Retina (tissue), 1 donor: ENCODE measurements at regions not wholly inside any gene's neighbourhood (a gene's known extent, or its start where the extent isn't known, plus 50 kb on each side); places are given as distances from the start of the nearest gene placed in this dataset.

Experiments used
- DNase-seq: peaks from one replicate; pipeline ENCODE4 v3.0.0-alpha.2; 2016

DNA sequence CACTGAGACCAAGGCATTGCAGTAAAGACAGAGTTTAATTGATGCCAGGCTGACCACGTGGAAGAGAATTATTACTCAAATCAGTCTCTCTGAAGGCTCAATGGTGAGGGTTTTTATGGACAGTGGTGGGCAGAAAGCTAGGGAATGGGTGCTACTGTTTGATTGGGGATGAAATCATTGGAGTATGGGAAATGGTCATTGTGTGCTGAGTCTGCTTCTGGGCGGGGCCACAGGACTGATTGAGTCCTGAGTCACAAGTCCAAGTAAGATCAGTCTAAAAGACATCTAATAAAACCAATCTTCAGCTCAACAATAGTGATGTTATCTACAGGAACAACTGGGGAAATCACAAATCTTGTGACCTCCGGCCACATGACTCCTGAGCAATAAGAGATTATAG is 868.4 kb downstream of the SORCS3 start:
- DNase-seq: no peak

DNA sequence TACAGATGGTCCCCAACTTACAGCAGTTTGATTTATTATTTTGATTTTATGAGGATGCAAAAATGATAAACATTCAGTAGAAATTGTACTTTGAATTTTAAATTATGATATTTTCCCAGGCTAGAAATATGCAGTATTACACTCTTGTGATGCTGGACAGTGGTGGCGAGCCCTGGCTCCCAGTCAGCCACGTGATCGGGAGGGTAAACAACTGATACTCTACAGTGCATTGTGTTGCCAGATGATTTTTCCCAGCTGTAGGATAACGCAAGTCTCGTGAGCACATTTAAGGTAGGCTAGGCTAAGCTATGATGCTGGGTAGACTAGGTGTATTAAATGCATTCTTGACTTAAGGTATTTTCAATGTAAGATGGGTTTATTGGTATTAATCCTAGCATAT is 865.2 kb downstream of the SORCS3 start:
- DNase-seq: no peak

DNA sequence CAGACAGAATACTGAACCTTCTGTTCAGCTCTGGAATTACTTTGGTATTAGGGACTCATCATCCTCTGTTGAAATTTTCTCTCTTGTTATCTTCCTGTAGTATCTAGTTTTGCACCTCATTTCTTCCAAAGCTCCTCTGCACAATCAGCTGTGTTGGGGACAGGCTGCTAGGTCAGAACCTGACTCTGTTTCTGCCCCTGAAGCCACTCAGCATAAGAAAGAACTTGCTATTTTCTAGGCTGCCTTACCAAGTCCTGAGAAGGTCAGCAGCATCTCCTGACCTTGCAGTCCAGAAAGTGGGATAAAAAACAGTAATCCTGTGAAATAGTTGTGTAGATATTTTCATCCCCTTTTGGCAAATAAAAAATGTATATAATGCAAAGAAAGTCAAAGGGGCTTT is 862.6 kb downstream of the SORCS3 start:
- no peak for DNase-seq

DNA sequence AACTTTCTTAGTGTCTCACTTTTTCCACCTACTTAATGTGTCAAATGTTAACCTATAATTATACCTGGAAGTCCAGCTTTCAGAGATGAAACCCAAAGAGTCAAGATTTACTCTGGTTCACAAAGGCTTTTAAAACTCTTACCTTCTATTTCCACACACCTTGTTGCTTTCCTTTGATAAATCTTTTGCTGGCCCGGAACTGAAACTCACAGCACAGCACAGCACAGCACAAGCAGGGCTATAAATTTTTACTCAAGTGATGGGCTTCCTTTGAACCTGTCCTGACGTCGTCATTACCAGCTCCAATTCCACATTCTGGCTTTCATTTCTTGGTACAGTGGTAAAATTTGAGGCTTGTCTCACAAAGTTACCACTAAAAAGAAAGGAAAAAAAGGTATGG is 861.0 kb downstream of the SORCS3 start:
- DNase-seq: no peak

DNA sequence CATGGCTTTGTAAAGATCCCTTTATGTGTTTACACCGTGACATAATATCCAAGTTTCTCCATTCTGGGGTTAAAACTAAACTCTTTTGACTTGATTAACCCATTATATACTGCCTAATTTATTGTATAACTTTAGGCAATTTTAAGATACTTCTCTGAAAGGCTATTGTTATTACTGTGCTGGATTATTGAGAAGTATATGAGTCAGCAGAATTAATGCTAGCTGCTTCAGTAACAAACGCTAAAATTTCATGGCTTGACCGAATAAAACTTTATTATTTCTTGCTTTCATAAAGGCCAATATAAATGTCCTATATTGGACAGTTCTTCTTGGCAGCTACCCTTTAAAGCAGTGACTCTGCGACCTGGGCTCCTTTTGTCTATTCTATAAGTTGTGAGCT is 853.9 kb downstream of the SORCS3 start:
- DNase-seq: no peak

DNA sequence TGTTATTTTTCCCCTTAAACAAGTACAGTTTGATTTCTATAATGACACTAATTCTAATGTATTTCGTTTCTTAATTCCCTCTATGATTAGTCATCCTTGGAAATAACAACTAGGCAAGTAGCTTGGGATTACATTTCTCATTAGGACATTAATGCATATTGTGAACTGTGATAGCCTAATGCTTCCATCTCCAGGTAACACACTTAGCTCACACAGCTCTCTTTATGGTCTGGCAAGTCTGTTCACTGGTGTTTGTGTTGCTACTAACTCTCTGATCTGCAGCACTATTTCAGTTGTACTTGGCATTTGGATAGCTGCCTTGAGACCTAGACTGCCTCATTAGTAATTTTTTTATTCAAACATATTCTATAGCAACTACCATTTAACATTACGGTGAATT is 853.2 kb downstream of the SORCS3 start:
- DNase-seq: no peak

DNA sequence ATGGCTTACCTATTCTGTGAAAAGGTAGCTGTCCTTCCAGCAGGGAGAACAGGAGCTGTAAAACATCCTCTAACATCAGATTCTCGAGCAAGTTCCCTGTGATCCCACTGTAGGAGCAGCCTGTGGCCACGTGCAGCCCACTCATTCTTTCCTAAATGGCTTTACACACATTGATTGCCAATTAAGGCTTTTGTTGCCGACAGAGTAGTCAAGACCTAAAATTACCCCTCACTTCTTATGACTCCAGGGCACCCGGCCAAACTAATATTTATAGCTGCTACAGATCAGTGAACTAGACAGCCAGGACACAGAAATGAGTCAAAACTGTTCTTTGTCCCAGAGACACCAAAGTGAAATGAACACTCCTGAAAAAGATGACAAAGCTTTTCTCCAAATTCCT is 832.1 kb downstream of the SORCS3 start:
- DNase-seq: peak; percentile 10

DNA sequence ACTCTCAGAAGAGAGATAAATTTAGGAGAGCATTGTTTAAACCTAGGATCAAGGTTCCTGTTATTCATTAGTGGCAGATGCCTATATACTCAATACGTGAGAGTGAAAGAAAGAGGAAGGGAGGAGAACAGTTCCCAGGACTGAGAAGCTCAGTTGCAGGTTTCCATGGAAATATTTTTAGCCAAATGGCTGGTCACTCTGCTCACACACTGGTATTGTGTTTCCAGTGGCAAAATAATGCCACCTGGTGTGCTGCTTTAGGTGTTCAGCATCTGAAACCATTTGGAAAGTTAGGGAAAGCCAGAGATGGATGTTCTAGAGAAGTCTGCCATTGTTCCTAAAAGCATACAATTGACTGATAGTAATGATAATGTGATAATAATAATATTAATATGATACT is 827.7 kb downstream of the SORCS3 start:
- DNase-seq: no peak

DNA sequence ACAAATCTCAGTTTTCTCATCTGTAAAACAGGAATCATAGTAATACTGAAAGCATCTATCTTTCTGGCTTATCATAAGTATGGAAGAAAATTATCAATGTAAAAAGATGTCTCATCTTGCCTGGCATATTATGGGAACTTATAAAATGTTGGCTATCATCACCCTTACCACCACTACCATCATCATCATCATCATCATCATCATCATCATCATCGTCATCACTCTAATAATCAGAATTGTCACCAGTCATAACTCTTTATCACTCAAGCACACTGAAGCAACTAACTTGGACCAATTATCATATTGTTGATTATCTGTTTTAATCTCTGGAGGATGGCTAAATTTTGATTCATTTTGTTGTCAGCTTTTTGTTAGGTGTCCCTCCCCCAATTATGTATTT is 825.4 kb downstream of the SORCS3 start:
- DNase-seq: no peak

DNA sequence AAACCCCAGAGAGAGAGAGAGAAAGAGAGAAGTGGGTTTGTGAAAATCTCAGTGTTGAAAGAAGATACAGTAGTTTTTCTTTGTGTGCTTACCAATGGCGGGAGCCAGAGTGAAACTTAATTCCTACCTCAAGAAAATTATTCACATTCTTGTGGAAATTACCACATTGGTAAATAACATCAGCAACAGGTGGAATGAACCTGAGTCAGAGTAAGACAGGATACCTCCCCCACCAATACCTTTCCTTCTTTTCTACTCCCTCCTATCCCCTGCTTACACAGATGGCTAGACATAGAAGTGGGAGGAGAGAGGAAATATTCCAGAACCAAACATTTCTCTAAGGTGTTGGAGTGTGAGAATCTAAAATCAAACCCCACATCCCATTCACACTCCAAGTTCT is 793.9 kb downstream of the SORCS3 start:
- no peak for DNase-seq

DNA sequence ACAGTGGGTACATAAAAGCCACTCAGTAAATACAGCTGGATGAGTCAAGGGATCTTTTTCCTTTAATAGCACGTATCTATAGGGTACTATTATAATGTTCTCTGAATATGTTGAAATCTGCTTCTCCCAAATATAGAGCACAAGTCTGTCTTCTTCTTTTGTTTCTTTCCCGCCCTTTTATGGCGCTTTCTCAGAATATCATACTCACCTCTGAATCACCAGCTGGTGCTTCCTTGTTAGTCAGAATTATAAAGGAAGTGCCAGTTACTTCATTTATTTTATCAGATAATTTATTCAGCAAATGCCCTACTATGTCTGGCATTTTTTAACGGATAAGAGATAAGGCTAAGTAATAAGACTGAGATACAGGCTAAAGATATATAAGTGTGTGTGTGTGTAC is 772.9 kb downstream of the SORCS3 start:
- DNase-seq: no peak

DNA sequence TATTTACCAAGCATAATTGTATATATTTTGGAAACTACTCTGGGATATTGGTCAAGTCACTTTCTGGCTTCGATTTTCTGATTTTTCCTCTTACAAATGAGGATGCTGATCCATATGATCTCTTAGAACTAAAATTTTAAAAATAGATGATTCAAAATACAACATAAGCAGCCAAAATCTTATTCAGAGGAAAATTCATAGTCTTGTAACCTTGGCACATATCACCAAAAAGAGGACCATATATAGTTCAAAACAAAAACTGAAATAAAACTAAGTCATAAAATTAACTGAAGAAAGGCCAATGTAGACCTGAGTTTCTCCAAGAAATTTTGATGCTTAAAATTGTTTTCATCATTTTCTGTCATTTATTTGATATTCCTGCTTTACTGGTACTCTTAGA is 768.3 kb downstream of the SORCS3 start:
- DNase-seq: no peak

DNA sequence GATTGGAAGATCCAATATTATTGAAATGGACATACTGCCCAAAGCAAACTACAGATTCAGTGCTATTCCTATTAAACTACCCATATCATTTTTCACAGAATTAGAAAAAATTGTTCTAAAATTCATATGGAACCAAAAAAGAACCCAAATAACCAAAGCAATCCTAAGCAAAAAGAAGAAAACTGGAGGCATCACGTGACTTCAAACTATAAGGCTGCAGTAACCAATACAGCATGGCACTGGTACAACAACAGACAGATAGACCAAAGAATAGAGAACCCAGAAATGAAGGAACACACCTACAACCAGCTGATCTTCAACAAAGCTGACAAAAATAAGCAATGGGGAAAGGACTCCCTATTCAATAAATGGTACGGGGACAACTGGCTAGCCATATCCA is 765.4 kb downstream of the SORCS3 start:
- no peak for DNase-seq

DNA sequence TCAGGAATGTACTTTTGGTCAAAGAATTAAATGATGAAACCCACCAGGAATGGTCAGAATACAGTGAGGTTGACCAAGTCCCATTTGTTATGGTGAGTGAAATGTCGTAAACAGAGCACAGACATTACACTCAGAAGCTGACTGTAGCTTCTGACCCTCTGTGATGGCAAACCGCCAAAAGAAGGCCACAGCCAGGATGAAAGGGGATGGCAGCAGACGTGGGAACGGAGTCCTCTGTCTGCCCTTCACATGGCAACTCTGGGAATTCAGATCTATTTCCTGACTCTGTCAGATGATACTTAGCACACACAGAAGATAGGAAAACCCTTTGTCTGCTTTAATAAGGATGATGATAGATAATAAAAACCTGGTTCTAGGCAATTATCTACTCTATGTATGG is 757.1 kb downstream of the SORCS3 start:
- no peak for DNase-seq

DNA sequence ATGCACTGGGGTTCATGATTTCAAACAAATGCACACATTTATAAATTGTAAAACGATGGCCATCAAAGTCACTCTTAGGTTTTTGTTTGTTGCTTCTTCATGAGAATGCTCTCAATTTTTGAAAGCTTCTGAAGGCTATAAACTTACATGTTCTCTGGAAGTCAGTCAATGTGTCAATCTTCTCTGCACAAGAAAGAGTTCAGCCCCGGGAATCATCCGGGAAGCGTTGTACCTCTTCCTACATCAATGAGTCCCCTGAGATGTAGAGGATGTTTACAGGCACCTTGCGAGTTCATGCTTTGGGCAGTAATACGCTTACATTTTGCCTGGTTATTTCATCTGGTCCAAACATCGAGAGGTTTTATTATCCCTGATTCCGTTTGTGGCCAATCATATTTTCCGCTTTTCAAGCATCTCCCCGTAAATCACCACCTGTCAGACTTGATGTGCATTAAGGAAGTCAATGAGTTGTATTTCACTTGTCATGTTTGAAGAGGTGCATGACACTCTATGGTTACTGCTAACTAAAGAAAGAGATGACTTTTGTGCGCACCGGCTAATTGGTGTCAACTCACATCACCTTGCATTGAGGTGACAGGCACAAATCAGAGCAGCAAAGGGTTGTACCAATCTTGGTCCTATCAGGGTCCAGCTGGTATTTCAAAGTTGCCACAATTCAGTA is 750.7 kb downstream of the SORCS3 start:
- DNase-seq: peak; percentile 48

DNA sequence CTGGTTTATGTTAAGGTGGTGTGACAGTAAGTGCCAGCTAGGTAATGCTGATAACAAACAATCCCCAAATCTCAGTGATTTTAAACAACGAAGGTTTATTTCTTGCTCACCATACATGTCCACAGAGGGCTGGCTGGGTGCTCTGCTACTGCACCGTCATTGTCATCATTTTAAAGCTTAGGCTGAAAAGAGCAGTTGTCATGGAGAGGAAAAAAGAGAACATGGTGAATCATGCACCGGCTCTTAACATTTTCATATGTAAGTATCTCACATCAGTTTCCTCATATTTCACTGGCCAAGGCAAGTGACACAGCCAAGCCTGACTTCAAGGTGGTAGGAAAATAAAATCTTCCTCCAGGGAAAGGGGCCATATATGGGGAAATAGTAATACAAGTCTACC is 746.9 kb downstream of the SORCS3 start:
- no peak for DNase-seq

DNA sequence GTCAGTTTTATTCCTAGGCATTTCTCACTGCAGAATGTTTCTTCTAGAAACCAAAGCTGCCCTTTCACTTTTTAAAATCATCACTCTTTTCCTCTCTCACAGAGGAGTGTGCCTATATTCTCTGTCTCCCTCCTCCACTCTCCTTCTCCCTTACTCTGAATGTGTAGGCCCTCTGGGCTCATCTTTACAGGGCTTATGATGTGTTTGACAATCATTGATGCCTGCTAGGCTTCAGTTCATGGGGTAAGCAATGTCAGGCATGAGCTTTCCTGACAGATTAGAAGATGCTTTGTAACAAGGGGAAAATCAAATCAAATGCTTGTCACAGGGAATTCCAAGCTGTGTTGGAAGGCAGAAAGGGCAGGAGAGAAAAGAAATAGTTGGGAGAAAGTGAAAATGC is 742.9 kb downstream of the SORCS3 start:
- DNase-seq: peak; percentile 18

DNA sequence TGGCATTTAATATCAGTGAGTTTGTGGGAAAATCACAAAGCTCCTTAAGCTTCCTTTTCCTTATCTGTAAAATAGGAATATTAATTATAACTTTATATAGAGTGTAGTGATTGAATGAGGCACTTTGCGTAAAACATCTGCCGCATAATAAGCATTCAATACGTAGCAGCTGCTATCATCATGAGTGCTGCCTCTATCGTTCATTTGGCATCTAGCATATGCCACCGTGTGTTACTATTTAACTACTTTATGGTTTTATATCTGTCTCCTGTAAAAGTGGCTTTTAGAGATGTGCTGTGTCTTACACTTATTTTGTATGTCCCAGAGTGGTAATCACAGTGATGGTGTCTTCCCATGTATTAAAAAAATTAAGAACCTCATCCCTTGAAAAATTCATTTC is 729.6 kb downstream of the SORCS3 start:
- DNase-seq: no peak

DNA sequence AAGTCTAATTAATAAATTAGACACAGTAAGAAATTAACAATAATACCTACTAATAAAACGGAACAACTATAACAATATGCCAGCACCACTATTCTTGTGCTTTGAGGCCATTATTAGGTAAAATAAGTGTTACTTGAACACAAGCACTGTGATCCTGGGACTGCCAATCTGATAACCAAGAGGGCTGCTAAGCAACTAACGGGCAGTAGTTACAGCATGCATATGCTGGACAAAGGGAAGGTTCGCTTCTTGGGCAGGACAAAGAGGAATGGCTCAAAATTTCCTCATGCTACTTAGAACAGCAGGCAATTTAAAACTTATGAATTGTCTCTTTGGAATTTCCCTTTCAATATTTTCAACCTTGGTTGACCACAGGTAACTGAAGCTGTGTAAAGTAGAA is 718.6 kb downstream of the SORCS3 start:
- no peak for DNase-seq

DNA sequence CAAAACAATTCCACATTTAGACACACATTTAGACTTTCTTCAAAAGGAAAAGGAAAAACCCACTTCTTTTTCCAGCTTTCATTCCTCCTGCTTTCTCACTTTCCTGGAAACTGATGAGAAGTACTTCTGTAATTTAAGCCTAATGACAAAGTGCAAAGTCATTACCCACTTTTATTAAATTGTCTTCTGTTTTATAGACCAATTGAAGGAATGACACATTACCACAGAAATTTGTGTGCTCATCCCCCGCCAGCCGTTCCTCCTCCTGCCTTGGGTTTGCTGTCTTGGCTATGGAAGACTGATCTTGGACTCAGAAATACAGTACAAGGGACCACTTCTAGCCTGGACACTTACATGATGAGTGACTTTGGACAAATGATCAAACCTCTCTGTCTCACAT is 717.8 kb downstream of the SORCS3 start:
- no peak for DNase-seq

DNA sequence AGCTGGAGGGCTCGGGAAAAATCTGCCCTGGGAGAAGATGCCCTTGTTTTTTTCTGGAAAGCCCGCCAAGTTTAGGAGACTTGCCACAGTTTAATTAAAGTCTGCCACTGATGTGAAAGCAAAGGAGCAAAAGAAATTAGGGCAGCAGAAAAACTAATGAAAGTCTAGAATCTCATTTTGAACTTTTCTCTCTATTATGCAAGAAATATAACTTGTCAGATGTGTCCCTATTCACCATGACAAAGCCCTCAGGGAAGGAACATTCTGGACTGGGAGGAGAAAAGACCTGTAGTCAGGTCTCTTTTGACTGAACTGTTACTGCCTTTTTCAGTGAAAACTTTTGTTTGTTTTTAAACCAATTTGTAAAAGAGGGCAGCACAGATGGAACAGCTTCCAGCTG is 715.5 kb downstream of the SORCS3 start:
- DNase-seq: no peak

DNA sequence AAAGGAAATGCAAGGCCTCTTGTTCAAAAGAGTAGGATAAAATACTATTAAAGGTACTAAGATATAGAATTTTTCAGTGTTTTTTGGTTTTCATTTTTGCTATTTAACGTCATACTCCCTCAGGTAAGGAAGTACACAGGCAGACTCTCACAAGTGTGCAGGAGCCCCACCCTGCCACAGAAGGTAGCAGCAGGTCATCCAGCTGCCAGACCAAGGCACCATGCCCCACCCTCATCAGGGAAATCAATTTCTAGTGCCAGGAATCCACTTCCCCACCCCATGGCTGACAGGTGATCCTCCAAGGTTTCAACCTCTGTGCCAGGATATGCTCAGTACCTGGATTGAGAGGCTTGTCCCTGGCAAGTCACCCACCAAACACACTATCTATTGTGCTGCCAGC is 712.9 kb downstream of the SORCS3 start:
- DNase-seq: no peak

DNA sequence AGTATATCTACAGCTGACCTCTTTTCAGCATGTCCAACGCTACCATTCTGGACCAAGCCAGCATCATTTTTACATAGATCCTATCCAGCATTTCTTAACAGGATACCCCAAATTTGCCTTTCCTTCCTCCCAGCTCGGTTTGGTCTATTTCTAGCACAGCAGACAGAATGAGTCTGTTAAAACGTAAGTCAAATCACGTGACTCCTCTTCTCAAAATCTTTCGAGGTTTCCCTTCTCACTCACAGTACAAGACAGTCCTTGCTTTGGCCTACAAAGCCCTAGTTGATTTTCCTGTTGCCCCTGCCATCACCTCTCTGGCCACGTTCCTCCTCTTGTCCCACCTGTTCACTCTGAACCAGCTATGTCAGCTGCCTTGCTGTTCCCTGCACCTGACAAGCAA is 711.7 kb downstream of the SORCS3 start:
- DNase-seq: no peak

DNA sequence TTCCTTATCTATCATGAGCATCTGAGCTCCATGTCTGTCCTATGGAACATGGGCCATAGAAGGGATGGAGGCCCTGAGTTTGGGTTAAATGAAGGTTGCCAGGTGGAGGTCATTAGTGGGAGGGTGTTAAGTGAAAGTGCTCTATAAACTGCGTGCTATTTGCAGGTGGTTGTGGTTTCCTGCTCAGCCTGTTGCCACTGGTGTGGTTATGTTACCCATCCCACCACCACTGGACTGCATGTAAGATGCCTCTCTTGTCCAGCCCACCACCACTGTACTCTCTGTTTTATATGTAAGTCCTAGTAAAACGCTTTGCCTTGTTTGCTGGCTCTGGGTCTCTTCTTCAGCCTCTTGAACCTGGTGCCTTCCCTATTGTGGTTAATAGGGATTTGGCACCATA is 711.2 kb downstream of the SORCS3 start:
- DNase-seq: no peak

DNA sequence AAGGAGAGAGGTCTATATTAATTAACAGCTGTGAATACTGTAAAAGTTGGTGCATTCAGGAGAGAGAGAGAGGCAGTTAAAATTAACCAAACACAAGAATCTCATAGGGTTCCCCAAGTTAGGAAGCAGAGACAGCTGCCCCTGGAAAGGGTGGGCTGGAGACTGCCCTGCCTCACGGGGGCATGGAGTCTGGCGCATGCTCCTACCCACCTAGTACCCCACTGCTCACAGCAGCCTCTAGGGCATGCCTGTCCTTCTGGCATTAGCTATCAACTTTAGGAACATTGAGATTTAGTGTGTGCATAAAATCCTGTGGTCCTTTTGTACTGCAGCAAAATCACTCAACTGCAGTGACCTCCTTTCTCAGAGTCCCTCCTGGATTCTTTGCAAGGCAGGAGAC is 710.1 kb downstream of the SORCS3 start:
- DNase-seq: peak; percentile 40

DNA sequence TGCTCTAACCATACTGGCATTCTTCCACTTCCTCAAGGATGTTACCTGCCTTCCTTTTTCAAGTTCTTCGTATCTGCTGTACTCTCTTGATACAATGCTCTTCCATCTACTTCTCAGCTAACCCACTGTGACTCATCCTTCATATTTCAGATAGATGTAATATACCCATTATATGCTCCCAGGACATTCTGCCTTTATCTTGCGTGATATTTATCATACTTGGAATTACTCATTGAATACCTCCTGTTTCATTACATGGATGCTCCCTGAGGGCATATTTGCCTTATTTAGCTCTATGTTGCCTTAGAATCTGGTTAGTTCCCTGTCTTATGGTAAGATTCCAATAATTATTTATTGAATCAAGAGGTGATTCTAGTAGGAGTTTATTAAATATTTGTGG is 706.4 kb downstream of the SORCS3 start:
- no peak for DNase-seq
